ENCODE measurements at regions not wholly inside any gene's neighbourhood (a gene's known extent, or its start where the extent isn't known, plus 50 kb on each side); places are given as distances from the start of the nearest gene placed in this dataset.

DNA sequence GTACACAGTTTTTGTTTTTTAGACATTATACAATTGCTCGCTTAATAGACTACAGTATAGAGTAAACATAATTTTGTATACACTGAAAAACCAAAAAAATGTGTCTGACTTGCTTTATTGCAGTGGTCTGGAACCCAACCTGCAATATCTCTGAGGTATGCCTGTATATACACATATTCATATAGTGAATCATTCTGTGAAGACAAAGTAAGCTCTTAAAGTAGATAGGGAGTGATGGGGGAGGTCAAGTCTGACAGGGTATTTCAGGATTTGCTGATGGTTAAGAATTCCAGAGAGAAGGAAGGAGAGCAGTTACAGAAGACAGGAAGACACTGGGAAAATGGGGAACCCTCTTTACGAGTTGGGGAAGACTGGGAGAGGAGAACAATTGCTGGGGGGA is 417.9 kb downstream of the CD109 start:
- no peak for TF ChIP-seq CTBP1 (IDR thresholded peaks at IDR 0.05; ENCODE audit: borderline replicate concordance)
- TF ChIP-seq, protein P1, sequence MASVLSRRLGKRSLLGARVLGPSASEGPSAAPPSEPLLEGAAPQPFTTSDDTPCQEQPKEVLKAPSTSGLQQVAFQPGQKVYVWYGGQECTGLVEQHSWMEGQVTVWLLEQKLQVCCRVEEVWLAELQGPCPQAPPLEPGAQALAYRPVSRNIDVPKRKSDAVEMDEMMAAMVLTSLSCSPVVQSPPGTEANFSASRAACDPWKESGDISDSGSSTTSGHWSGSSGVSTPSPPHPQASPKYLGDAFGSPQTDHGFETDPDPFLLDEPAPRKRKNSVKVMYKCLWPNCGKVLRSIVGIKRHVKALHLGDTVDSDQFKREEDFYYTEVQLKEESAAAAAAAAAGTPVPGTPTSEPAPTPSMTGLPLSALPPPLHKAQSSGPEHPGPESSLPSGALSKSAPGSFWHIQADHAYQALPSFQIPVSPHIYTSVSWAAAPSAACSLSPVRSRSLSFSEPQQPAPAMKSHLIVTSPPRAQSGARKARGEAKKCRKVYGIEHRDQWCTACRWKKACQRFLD (CRISPR knock-in tag; IDR thresholded peaks at IDR 0.05) = no peak
- no peak for TF ChIP-seq CBX3 (IDR thresholded peaks at IDR 0.05; ENCODE audit: borderline replicate concordance in 1 of 2, low read length in 2 of 2)
- TF ChIP-seq POU5F1 (IDR thresholded peaks at IDR 0.05; ENCODE audit: borderline replicate concordance, low read depth, low read length, partially characterized antibody) = no peak
- no peak for TF ChIP-seq ZNF197 (CRISPR knock-in tag; IDR thresholded peaks at IDR 0.05; ENCODE audit: low read depth)
- TF ChIP-seq HDGF (IDR thresholded peaks at IDR 0.05) = no peak
- TF ChIP-seq, protein P2, sequence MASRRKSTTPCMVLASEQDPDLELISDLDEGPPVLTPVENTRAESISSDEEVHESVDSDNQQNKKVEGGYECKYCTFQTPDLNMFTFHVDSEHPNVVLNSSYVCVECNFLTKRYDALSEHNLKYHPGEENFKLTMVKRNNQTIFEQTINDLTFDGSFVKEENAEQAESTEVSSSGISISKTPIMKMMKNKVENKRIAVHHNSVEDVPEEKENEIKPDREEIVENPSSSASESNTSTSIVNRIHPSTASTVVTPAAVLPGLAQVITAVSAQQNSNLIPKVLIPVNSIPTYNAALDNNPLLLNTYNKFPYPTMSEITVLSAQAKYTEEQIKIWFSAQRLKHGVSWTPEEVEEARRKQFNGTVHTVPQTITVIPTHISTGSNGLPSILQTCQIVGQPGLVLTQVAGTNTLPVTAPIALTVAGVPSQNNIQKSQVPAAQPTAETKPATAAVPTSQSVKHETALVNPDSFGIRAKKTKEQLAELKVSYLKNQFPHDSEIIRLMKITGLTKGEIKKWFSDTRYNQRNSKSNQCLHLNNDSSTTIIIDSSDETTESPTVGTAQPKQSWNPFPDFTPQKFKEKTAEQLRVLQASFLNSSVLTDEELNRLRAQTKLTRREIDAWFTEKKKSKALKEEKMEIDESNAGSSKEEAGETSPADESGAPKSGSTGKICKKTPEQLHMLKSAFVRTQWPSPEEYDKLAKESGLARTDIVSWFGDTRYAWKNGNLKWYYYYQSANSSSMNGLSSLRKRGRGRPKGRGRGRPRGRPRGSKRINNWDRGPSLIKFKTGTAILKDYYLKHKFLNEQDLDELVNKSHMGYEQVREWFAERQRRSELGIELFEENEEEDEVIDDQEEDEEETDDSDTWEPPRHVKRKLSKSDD (conservative IDR thresholded peaks at IDR 0.05; ENCODE audit: low read length) = no peak
- TF ChIP-seq, protein P3, sequence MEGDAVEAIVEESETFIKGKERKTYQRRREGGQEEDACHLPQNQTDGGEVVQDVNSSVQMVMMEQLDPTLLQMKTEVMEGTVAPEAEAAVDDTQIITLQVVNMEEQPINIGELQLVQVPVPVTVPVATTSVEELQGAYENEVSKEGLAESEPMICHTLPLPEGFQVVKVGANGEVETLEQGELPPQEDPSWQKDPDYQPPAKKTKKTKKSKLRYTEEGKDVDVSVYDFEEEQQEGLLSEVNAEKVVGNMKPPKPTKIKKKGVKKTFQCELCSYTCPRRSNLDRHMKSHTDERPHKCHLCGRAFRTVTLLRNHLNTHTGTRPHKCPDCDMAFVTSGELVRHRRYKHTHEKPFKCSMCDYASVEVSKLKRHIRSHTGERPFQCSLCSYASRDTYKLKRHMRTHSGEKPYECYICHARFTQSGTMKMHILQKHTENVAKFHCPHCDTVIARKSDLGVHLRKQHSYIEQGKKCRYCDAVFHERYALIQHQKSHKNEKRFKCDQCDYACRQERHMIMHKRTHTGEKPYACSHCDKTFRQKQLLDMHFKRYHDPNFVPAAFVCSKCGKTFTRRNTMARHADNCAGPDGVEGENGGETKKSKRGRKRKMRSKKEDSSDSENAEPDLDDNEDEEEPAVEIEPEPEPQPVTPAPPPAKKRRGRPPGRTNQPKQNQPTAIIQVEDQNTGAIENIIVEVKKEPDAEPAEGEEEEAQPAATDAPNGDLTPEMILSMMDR (IDR thresholded peaks at IDR 0.05 in 2 of 3, conservative IDR thresholded peaks at IDR 0.05 in 1 of 3; ENCODE audit: insufficient read depth in 2 of 3, low read depth in 1 of 3, low read length in 3 of 3) = no peak
- no peak for TF ChIP-seq POLR2A (conservative IDR thresholded peaks at IDR 0.05)

Data from K562 (cell line).